LNCaP clone FGC (cell line): ENCODE measurements at regions not wholly inside any gene's neighbourhood (a gene's known extent, or its start where the extent isn't known, plus 50 kb on each side); places are given as distances from the start of the nearest gene placed in this dataset.

ENCODE experiments used
- DNase-seq: peaks from one replicate; pipeline ENCODE4 v3.0.0-alpha.2; 2011; ENCODE audit warnings: low read depth
- H3K4me3 ChIP-seq: 2 replicates; pipeline ENCODE4 v1.5.1; 2011; ENCODE audit warnings: mild to moderate bottlenecking, low read depth, low read length, control low read depth
- TF ChIP-seq, protein P1 (sequence below): IDR thresholded peaks from 2 replicates; pipeline ENCODE4 v1.5.1; 2012; ENCODE audit warnings: mild to moderate bottlenecking; ENCODE audit not compliant: control insufficient read depth, insufficient read depth; ENCODE audit errors: extremely low read depth

DNA sequence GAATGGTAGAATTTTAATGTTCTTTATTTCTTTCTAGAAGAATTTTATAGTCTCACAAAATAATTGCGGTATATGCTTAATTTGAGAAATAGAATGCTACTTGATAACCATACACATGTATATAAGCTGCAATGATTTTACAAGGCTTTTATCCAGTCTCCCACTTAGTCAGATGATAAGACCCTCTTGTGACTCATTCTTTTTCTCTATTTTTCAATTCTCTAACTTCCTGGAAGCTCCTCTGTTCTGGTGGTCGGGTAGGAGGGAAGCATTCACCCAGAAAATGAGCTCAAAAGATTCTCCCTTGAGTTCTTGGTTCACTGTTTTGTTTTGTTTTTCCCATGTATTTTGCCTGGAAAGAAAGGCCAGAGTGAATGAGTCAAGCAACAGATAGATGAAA lies 546.6 kb downstream of the INHBA start:
- TF ChIP-seq, protein P1, sequence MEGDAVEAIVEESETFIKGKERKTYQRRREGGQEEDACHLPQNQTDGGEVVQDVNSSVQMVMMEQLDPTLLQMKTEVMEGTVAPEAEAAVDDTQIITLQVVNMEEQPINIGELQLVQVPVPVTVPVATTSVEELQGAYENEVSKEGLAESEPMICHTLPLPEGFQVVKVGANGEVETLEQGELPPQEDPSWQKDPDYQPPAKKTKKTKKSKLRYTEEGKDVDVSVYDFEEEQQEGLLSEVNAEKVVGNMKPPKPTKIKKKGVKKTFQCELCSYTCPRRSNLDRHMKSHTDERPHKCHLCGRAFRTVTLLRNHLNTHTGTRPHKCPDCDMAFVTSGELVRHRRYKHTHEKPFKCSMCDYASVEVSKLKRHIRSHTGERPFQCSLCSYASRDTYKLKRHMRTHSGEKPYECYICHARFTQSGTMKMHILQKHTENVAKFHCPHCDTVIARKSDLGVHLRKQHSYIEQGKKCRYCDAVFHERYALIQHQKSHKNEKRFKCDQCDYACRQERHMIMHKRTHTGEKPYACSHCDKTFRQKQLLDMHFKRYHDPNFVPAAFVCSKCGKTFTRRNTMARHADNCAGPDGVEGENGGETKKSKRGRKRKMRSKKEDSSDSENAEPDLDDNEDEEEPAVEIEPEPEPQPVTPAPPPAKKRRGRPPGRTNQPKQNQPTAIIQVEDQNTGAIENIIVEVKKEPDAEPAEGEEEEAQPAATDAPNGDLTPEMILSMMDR: no peak
- no peak overlapping the region for H3K4me3 ChIP-seq
- DNase-seq: no peak

DNA sequence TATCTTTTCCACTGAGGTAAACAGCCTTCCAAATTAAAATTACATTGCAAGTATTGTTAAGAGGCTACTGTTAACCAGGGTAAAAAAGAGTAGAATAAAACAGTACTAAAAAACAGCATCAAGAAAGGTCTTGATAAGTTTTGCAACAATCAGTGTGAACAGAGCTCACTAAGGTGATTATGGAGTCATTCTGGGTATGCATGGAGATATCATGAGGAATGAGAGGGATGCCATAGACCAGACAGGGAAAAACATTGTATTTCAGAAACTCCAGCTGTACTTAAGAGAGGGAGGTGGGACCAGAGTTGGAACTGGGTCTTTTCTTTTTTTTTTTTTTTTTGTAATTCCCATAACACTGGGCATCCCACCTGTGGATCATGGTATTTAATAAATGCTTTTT lies 549.6 kb downstream of the INHBA start:
- TF ChIP-seq, protein P1: no peak
- no peak for DNase-seq
- H3K4me3 ChIP-seq: no peak overlapping the region

DNA sequence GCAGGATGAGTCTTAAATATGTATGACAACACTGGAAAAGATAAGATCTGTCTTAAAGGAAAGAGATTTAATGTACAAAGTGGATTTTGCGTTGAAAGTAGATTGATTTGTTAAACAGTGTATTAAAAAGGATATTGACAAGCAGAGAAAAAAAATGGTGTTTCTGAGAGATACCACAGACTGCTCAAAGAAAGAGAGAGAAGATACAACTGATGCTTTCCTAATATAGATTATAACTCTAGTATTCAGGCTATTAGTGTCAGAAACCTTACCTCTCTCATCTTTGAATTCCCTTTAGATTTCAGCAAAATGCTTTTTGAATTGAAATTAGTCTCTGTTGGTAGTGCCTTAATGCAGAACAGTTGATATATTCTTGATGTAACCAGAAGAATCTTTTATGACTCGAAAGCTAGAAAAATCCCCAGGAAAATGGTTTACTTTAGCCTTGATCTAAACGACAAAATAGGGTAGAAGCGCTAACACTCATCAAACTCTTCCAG lies 550.7 kb downstream of the INHBA start:
- no peak for DNase-seq
- TF ChIP-seq, protein P1: no peak
- no peak overlapping the region for H3K4me3 ChIP-seq

DNA sequence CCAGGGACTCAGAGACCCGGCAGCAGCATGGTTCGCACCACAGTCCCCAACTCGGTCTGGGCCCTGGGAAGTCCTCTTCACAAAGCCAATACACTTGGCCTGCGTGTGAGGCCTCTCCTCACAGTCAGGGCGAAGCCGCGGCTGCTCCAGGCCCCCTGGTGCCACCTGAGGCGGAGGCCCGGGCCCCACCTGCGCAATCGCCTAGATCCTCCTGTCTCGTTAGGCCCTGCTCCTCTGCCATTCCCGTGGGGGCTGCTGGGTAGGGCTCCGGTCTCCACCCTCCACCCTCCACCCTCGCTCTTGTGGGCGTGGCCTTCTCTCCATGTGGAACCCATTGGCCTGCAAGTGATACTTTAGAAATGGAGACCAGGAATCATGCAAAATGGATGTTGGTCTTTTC lies 553.3 kb downstream of the INHBA start:
- TF ChIP-seq, protein P1: no peak
- no peak for DNase-seq
- H3K4me3 ChIP-seq: no peak overlapping the region

DNA sequence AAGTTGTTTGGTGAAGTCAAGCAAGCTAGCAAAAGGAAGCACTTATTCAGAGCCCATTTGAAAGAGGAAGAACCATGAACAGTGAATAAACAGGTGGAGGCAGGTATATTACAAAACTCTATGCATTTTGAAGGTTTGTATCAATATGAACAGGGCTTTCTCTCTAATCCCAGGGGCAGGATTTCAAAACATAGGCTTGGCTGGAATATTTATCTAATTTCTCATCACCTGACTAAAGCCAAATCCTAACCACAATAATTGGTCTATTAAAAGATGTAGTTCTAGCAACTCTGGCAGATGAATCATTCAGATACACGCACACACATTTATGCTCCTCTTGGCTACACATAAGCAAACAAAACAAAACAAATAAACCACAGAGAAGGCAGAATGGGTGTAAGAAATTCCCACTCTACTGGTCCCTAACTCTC lies 554.4 kb downstream of the INHBA start:
- TF ChIP-seq, protein P1: no peak
- DNase-seq: peak; percentile 90
- H3K4me3 ChIP-seq: no peak overlapping the region

DNA sequence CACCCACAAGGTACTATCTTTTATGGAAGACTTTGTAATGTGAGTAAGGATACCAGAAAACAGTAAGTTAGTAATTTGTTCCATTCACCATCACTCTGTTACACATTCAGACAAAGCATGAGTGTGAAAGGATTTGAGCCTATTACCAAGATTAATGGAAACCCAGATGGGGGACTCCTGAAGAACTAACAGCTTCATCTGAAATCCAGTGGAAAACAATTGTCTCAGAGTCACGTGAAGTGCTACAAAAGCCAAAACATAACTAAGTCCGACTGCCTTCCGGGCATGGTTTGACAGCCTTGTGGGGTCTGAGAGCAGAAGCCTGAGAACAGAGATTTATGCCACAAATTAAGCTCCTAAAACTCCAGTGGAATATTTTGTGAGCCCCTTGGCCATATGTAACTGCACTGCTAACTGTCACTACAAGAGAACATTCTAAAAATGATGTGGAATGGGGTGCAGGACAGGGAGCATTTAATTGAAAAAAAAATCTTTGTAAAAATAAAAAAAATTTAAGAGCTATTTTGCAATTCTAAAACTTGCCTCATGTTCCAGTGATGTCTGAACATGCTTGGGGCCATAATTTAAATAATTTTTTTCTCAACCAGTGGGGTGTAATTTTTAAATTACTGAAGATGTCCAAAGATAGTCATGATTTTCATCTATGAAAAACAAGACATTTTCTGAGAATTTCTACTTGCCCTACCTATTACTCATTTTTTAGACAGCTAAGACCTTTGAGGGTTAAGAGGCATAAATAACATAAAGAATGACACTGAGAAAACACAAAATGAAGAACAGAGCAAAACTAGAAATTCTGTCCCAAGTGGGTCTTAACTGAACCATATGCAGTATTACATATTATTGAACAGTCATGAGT lies 555.0 kb downstream of the INHBA start:
- TF ChIP-seq, protein P1: no peak
- no peak overlapping the region for H3K4me3 ChIP-seq
- no peak for DNase-seq

DNA sequence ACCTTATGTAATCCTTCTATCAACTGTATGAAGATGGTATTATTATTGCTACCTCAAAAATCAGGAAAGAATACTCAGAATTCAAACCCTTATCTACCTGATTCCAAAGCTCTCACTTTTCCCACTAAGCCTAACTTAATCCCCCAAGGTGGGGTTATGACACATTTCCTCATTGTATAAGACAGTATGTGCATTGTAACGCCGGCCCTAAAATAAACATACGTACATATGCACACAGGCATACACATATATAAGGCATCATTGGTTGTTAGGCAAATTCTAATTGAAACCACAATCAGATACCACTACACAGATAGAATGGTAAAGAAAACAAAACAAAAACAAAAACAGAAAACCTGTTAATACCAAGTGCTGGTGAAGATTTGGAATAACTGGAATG lies 556.5 kb downstream of the INHBA start:
- no peak overlapping the region for H3K4me3 ChIP-seq
- no peak for DNase-seq
- TF ChIP-seq, protein P1: no peak
